ENCODE measurements at regions not wholly inside any gene's neighbourhood (a gene's known extent, or its start where the extent isn't known, plus 50 kb on each side); places are given as distances from the start of the nearest gene placed in this dataset.

GRCh38 chr5:124057724-124058231, 545.8 kb downstream of the CSNK1G3 start:
- WGBS (ENCODE audit: insufficient coverage, low coverage, low lambda C conversion rate, missing lambda C conversion rate), result 37% methylated on average over 4 of the region's 4 CpGs
- Histone ChIP-seq H3K9me3 (no peaks in the 10 kb centered on the region), H3K27ac (no peak overlapping the region), H3K36me3 (no peaks in the 10 kb centered on the region), H3K4me3 (no peak overlapping the region), H3K27me3 (no peaks in the 10 kb centered on the region), H3K4me1 (no peaks in the 10 kb centered on the region)
- intact Hi-C loops (cut with DNase I), result no loop called here
- TF ChIP-seq CTCF (IDR thresholded peaks at IDR 0.05), result no peak
- no peak for ATAC-seq
- no peak for DNase-seq

GRCh38 chr5:124056991-124057723, 545.2 kb downstream of the CSNK1G3 start:
- peak in 1 of 3 donors; percentile 23 for DNase-seq
- WGBS (ENCODE audit: insufficient coverage, low coverage, low lambda C conversion rate, missing lambda C conversion rate), result 19% methylated on average over 6 of the region's 6 CpGs
- no peaks in the 10 kb centered on the region for H3K4me1 ChIP-seq
- no peaks in the 10 kb centered on the region for H3K36me3 ChIP-seq
- no peaks in the 10 kb centered on the region for H3K27me3 ChIP-seq
- intact Hi-C loops (cut with DNase I), result no loop called here
- H3K27ac ChIP-seq, result no peak overlapping the region
- H3K9me3 ChIP-seq, result no peaks in the 10 kb centered on the region
- H3K4me3 ChIP-seq, result no peak overlapping the region
- ATAC-seq, result peak; percentile 44 to 73 (median 58)
- TF ChIP-seq CTCF (IDR thresholded peaks at IDR 0.05) (no peak), POLR2A (IDR thresholded peaks at IDR 0.05) (no peak)

- intact Hi-C loops (cut with DNase I), result no loop called here
- Histone ChIP-seq H3K36me3 (no peaks in the 10 kb centered on the region), H3K27me3 (no peaks in the 10 kb centered on the region), H3K27ac (no peak overlapping the region), H3K4me3 (no peak overlapping the region), H3K4me1 (no peaks in the 10 kb centered on the region), H3K9me3 (no peaks in the 10 kb centered on the region)
- TF ChIP-seq POLR2A (IDR thresholded peaks at IDR 0.05), result no peak
- no peak for TF ChIP-seq CTCF (IDR thresholded peaks at IDR 0.05)
- 56% methylated on average over 4 of the region's 11 CpGs for WGBS (ENCODE audit: insufficient coverage, low coverage, low lambda C conversion rate, missing lambda C conversion rate)
- no peak for DNase-seq
- no peak for ATAC-seq
Measured at GRCh38 chr5:124056326-124056990, 544.5 kb downstream of the CSNK1G3 start.

GRCh38 chr5:124055751-124056150, 543.8 kb downstream of the CSNK1G3 start:
- no peak for TF ChIP-seq CTCF (IDR thresholded peaks at IDR 0.05)
- no peak for TF ChIP-seq POLR2A (IDR thresholded peaks at IDR 0.05)
- no peaks in the 10 kb centered on the region for H3K9me3 ChIP-seq
- DNase-seq, result no peak
- no peak overlapping the region for H3K27ac ChIP-seq
- no peaks in the 10 kb centered on the region for H3K36me3 ChIP-seq
- no peaks in the 10 kb centered on the region for H3K4me1 ChIP-seq
- ATAC-seq, result no peak
- H3K27me3 ChIP-seq, result no peaks in the 10 kb centered on the region
- intact Hi-C loops (cut with DNase I), result no loop called here
- H3K4me3 ChIP-seq, result no peak overlapping the region
- 20% methylated on average over 1 of the region's 1 CpG for WGBS (ENCODE audit: insufficient coverage, low coverage, low lambda C conversion rate, missing lambda C conversion rate)

Measured in right lobe of liver (tissue), 6 donors.